Motor neuron (in vitro differentiated cells): ENCODE measurements at regions not wholly inside any gene's neighbourhood (a gene's known extent, or its start where the extent isn't known, plus 50 kb on each side); places are given as distances from the start of the nearest gene placed in this dataset.
A peak's percentile ranks its signal among the peaks of the same experiment; 100 is the strongest.
"Not testable (repeated sequence)": the region's sequence is repeated elsewhere in the genome, so short reads cannot be mapped to it uniquely, and the experiment has no call there.

Source experiments
- ATAC-seq, 8 experiments: fragments of 200-7000 bp; cut with Tn5 transposase; replicated peaks in 6 of 8; 2 replicates each; pipeline ENCODE4 v1.8.0; 2021; ENCODE audit warnings: mild to moderate bottlenecking in 8 of 8, moderate library complexity in 8 of 8
- H3K27ac ChIP-seq, 2 donors: fragments of 250-450 bp; sonication (Bioruptor Pico); 2 replicates each; pipeline ENCODE4 v1.9.0; 2021; ENCODE audit warnings: antibody characterized with exemption in 2 of 2, mild to moderate bottlenecking in 2 of 2, moderate library complexity in 1 of 2
- H3K4me1 ChIP-seq, 2 donors: fragments of 250-450 bp; sonication (Bioruptor Pico); replicated peaks in 1 of 2; 2 replicates each; pipeline ENCODE4 v1.6.1; 2021; ENCODE audit warnings: antibody characterized with exemption in 2 of 2, mild to moderate bottlenecking in 2 of 2, moderate library complexity in 1 of 2
- H3K4me3 ChIP-seq, 5 donors: fragments of 250-450 bp; sonication (Bioruptor Pico); 2 replicates each; pipeline ENCODE4 v1.9.0; 2021; ENCODE audit warnings: antibody characterized with exemption in 5 of 5, mild to moderate bottlenecking in 5 of 5, moderate library complexity in 4 of 5
- WGBS, 10 experiments: fragments of 450-650 bp; shearing (Covaris generic); methylation state at CpG; one replicate each; pipeline ENCODE4 v1.0.0; 2022; 5-methylcytosine and 5-hydroxymethylcytosine counted together
- in situ Hi-C, 9 experiments: fragments of 400-800 bp; cut with MboI; loops; one replicate each; pipeline ENCODE4 v1.15.0; 2021; ENCODE audit warnings: low sequenced_read_pairs in 9 of 9, low pct_unique_long_range_greater_than_20kb in 2 of 9; ENCODE audit not compliant: unreplicated experiment in 9 of 9

GRCh38 chr3:177640319-177640965 lies 443.2 kb upstream of the TBL1XR1 start:
- WGBS, 10 experiments: 0 to 100% (median 100%) methylated on average over 1 to 2 of the region's 8 CpGs; no CpG with 5 or more reads in 3 of the 10 experiments
- H3K4me3 ChIP-seq: no peak overlapping the region
- H3K27ac ChIP-seq: no peak overlapping the region
- in situ Hi-C loops: no loop called here
- H3K4me1 ChIP-seq: peaks cover 0 to 6% of the 10 kb centered on the region in 2 donors
- ATAC-seq: peak in 1 of 8 experiments; percentile 53

- 57 to 100% (median 100%) methylated on average over 1 of the region's 1 CpG; no CpG with 5 or more reads in 5 of the 10 experiments for WGBS, 10 experiments
- H3K27ac ChIP-seq: no peak overlapping the region
- peaks cover 0 to 6% of the 10 kb centered on the region in 2 donors for H3K4me1 ChIP-seq
- no peak for ATAC-seq
- in situ Hi-C loops: no loop called here
- H3K4me3 ChIP-seq: no peak overlapping the region
Observed at GRCh38 chr3:177641206-177641605, 443.9 kb upstream of the TBL1XR1 start.

- H3K27ac ChIP-seq: no peak overlapping the region
- in situ Hi-C loops: no loop called here
- 44 to 88% (median 60%) methylated on average over 1 to 6 of the region's 8 CpGs; no CpG with 5 or more reads in 3 of the 10 experiments for WGBS, 10 experiments
- peaks cover 0 to 6% of the 10 kb centered on the region in 2 donors for H3K4me1 ChIP-seq
- ATAC-seq: peak in 5 of 8 experiments; percentile 31 to 84 (median 42)
- H3K4me3 ChIP-seq: no peak overlapping the region
Observed at GRCh38 chr3:177642042-177642803, 444.9 kb upstream of the TBL1XR1 start.

GRCh38 chr3:177642804-177643125 lies 445.5 kb upstream of the TBL1XR1 start:
- ATAC-seq: no peak
- 58 to 100% (median 95%) methylated on average over 1 to 3 of the region's 3 CpGs; no CpG with 5 or more reads in 4 of the 10 experiments for WGBS, 10 experiments

GRCh38 chr3:177646749-177647148 lies 449.5 kb upstream of the TBL1XR1 start:
- in situ Hi-C loops: no loop called here
- no peak overlapping the region for H3K27ac ChIP-seq
- ATAC-seq: no peak

More at GRCh38 chr3:177642804-177643125, 445.5 kb upstream of the TBL1XR1 start:
- in situ Hi-C loops: no loop called here
- no peak overlapping the region for H3K4me3 ChIP-seq
- peaks cover 0 to 6% of the 10 kb centered on the region in 2 donors for H3K4me1 ChIP-seq
- no peak overlapping the region for H3K27ac ChIP-seq

GRCh38 chr3:177647341-177647740 lies 450.1 kb upstream of the TBL1XR1 start:
- Histone ChIP-seq H3K4me3 (no peak overlapping the region), H3K4me1 (peaks cover 0 to under 1% of the 10 kb centered on the region in 2 donors), H3K27ac (no peak overlapping the region)
- in situ Hi-C loops: no loop called here
- 79 to 100% (median 88%) methylated on average over 1 to 3 of the region's 3 CpGs; no CpG with 5 or more reads in 2 of the 10 experiments for WGBS, 10 experiments
- ATAC-seq: no peak

More at GRCh38 chr3:177646749-177647148, 449.5 kb upstream of the TBL1XR1 start:
- Histone ChIP-seq H3K4me1 (peaks cover 0 to 6% of the 10 kb centered on the region in 2 donors), H3K4me3 (no peak overlapping the region)
- WGBS, 10 experiments: 75 to 100% (median 87%) methylated on average over 1 to 3 of the region's 3 CpGs; no CpG with 5 or more reads in 1 of the 10 experiments

GRCh38 chr3:177647876-177648275 lies 450.6 kb upstream of the TBL1XR1 start:
- no peak overlapping the region for H3K27ac ChIP-seq
- no peak overlapping the region for H3K4me3 ChIP-seq
- WGBS, 10 experiments: 50 to 100% (median 78%) methylated on average over 3 to 4 of the region's 4 CpGs; no CpG with 5 or more reads in 5 of the 10 experiments
- H3K4me1 ChIP-seq: no peaks in the 10 kb centered on the region
- in situ Hi-C loops: no loop called here
- no peak for ATAC-seq

GRCh38 chr3:177652556-177653291 lies 455.4 kb upstream of the TBL1XR1 start:
- Histone ChIP-seq H3K27ac (no peak overlapping the region), H3K4me3 (no peak overlapping the region), H3K4me1 (no peaks in the 10 kb centered on the region)
- in situ Hi-C loops: no loop called here
- no peak for ATAC-seq
- 60 to 100% (median 91%) methylated on average over 2 to 5 of the region's 5 CpGs for WGBS, 10 experiments

GRCh38 chr3:177657243-177657642 lies 460.0 kb upstream of the TBL1XR1 start:
- in situ Hi-C loops: no loop called here
- Histone ChIP-seq H3K4me1 (no peaks in the 10 kb centered on the region), H3K27ac (no peak overlapping the region), H3K4me3 (no peak overlapping the region)
- no peak for ATAC-seq
- 9 to 100% (median 89%) methylated on average over 1 to 4 of the region's 4 CpGs; no CpG with 5 or more reads in 5 of the 10 experiments for WGBS, 10 experiments

- H3K27ac ChIP-seq: no peak overlapping the region
- in situ Hi-C loops: no loop called here
- H3K4me1 ChIP-seq: no peaks in the 10 kb centered on the region
- no peak for ATAC-seq
- no peak overlapping the region for H3K4me3 ChIP-seq
Observed at GRCh38 chr3:177658354-177658753, 461.1 kb upstream of the TBL1XR1 start.

GRCh38 chr3:177664380-177665103 lies 467.3 kb upstream of the TBL1XR1 start:
- H3K27ac ChIP-seq, H3K4me1 ChIP-seq, ATAC-seq, H3K4me3 ChIP-seq, in situ Hi-C loops: not testable (repeated sequence)
- 96 to 100% (median 100%) methylated on average over 2 to 4 of the region's 17 CpGs; no CpG with 5 or more reads in 7 of the 10 experiments for WGBS, 10 experiments

- Histone ChIP-seq H3K4me3 (no peak overlapping the region), H3K27ac (no peak overlapping the region), H3K4me1 (no peaks in the 10 kb centered on the region)
- in situ Hi-C loops: no loop called here
- 80 to 100% (median 97%) methylated on average over 1 to 8 of the region's 9 CpGs; no CpG with 5 or more reads in 1 of the 10 experiments for WGBS, 10 experiments
- ATAC-seq: no peak
Observed at GRCh38 chr3:177665122-177665808, 468.0 kb upstream of the TBL1XR1 start.
